Neuronal stem cell (in vitro differentiated cells): ENCODE measurements at regions not wholly inside any gene's neighbourhood (a gene's known extent, or its start where the extent isn't known, plus 50 kb on each side); places are given as distances from the start of the nearest gene placed in this dataset.
A peak's percentile ranks its signal among the peaks of the same experiment; 100 is the strongest.

Experiments
- DNase-seq: peaks from one replicate; pipeline ENCODE4 v3.0.0-alpha.2; 2013; ENCODE audit warnings: low spot score
- H2AFZ ChIP-seq: one replicate; pipeline ENCODE4 v1.6.1; 2013; ENCODE audit warnings: mild to moderate bottlenecking, low read length, inconsistent platforms
- H2AK5ac ChIP-seq: 2 replicates; pipeline ENCODE4 v1.6.1; 2013; ENCODE audit warnings: low read depth, mild to moderate bottlenecking, inconsistent platforms, low read length, moderate library complexity, mixed read lengths
- H2BK120ac ChIP-seq: 2 replicates; pipeline ENCODE4 v1.6.1; 2013; ENCODE audit warnings: low read depth, mild to moderate bottlenecking, inconsistent platforms, low read length, moderate library complexity, mixed read lengths
- H2BK12ac ChIP-seq: one replicate; pipeline ENCODE4 v1.6.1; 2013; ENCODE audit warnings: low read length, inconsistent platforms
- H2BK15ac ChIP-seq: 2 replicates; pipeline ENCODE4 v1.6.1; 2013; ENCODE audit warnings: mild to moderate bottlenecking, low read length, inconsistent platforms, mixed read lengths
- H2BK5ac ChIP-seq: one replicate; pipeline ENCODE4 v1.6.1; 2013; ENCODE audit warnings: inconsistent platforms, mild to moderate bottlenecking, low read length, moderate library complexity
- H3K14ac ChIP-seq: one replicate; pipeline ENCODE4 v1.6.1; 2013; ENCODE audit warnings: low read length, inconsistent platforms
- H3K18ac ChIP-seq: 2 replicates; pipeline ENCODE4 v1.6.1; 2013; ENCODE audit warnings: low read length, inconsistent platforms
- H3K23ac ChIP-seq: 2 replicates; pipeline ENCODE4 v1.6.1; 2013; ENCODE audit warnings: low read depth, mild to moderate bottlenecking, mixed read lengths, low read length, inconsistent platforms; ENCODE audit not compliant: poor library complexity
- H3K27ac ChIP-seq: replicated peaks from 3 replicates; pipeline ENCODE4 v1.5.1; 2013; ENCODE audit warnings: low read length, inconsistent platforms
- H3K27me3 ChIP-seq, 3 experiments: 2 replicates each; pipeline ENCODE4 v1.6.1; 2013; ENCODE audit warnings: low read length in 3 of 3, mild to moderate bottlenecking in 2 of 3, inconsistent platforms in 1 of 3, low read depth in 1 of 3, mixed read lengths in 1 of 3, moderate library complexity in 1 of 3; ENCODE audit not compliant: control insufficient read depth in 3 of 3, insufficient read depth in 3 of 3
- H3K36me3 ChIP-seq, 2 donors: replicated peaks in 1 of 2; 2 replicates each; pipeline ENCODE4 v1.6.1; 2013; ENCODE audit warnings: low read length in 2 of 2; ENCODE audit not compliant: control insufficient read depth in 2 of 2, insufficient read depth in 2 of 2
- H3K4ac ChIP-seq: 2 replicates; pipeline ENCODE4 v1.6.1; 2013; ENCODE audit warnings: inconsistent platforms, mild to moderate bottlenecking, low read length, moderate library complexity
- H3K4me1 ChIP-seq, 2 donors: 1 replicate in 1 of 2; 2 replicates in 1 of 2; pipeline ENCODE4 v1.6.1; 2013; ENCODE audit warnings: low read length in 2 of 2, low read depth in 1 of 2; ENCODE audit not compliant: control insufficient read depth in 2 of 2, insufficient read depth in 1 of 2
- H3K4me2 ChIP-seq: one replicate; pipeline ENCODE4 v1.6.1; 2013; ENCODE audit warnings: mild to moderate bottlenecking, low read length, inconsistent platforms; ENCODE audit not compliant: insufficient read depth, poor library complexity, severe bottlenecking
- H3K4me3 ChIP-seq, 2 donors: 2 replicates each; pipeline ENCODE4 v1.5.1; 2013; ENCODE audit warnings: low read length in 2 of 2, mild to moderate bottlenecking in 2 of 2, inconsistent platforms in 1 of 2, moderate library complexity in 1 of 2
- H3K79me1 ChIP-seq: one replicate; pipeline ENCODE4 v1.6.1; 2013; ENCODE audit warnings: low read depth, mild to moderate bottlenecking, inconsistent platforms, low read length, moderate library complexity
- H3K9ac ChIP-seq: one replicate; pipeline ENCODE4 v1.6.1; 2013; ENCODE audit warnings: mild to moderate bottlenecking, low read depth, low read length, inconsistent platforms; ENCODE audit not compliant: poor library complexity
- H3K9me3 ChIP-seq, 2 donors: replicated peaks in 1 of 2; 2 replicates each; pipeline versions ENCODE3 to v1.6.1; 2013; ENCODE audit warnings: low read length in 2 of 2, mild to moderate bottlenecking in 2 of 2, inconsistent platforms in 1 of 2, low read depth in 1 of 2, mixed read lengths in 1 of 2, moderate library complexity in 1 of 2; ENCODE audit not compliant: control insufficient read depth in 2 of 2, insufficient read depth in 1 of 2
- H4K8ac ChIP-seq: one replicate; pipeline ENCODE4 v1.6.1; 2013; ENCODE audit warnings: low read depth, mild to moderate bottlenecking, inconsistent platforms, low read length, moderate library complexity
- H4K91ac ChIP-seq: one replicate; pipeline ENCODE4 v1.6.1; 2013; ENCODE audit warnings: low read length, low read depth, mild to moderate bottlenecking, inconsistent platforms; ENCODE audit not compliant: poor library complexity
- WGBS, 2 donors: extraction: QIAGEN DNeasy Blood & Tissue Kit; methylation state at CpG; one replicate each; pipeline ENCODE4 v1.1.7; 2013; ENCODE audit warnings: missing lambda C conversion rate in 2 of 2, mixed read lengths in 1 of 2; ENCODE audit not compliant: insufficient read length in 2 of 2, insufficient replicate concordance in 1 of 2; ENCODE audit errors: extremely low coverage in 2 of 2; 5-methylcytosine and 5-hydroxymethylcytosine counted together

- Histone ChIP-seq H2BK12ac (no peak overlapping the region), H3K27me3 (no peaks in the 10 kb centered on the region), H3K79me1 (no peaks in the 10 kb centered on the region), H2BK15ac (no peak overlapping the region), H3K4ac (no peak overlapping the region), H3K23ac (no peak overlapping the region), H2AK5ac (no peak overlapping the region), H3K4me2 (no peak overlapping the region), H3K4me3 (no peak overlapping the region), H4K91ac (no peak overlapping the region), H3K36me3 (no peaks in the 10 kb centered on the region), H3K9me3 (no peaks in the 10 kb centered on the region), H3K4me1 (no peaks in the 10 kb centered on the region), H3K27ac (no peak overlapping the region), H2BK120ac (no peak overlapping the region), H2BK5ac (no peak overlapping the region), H3K18ac (no peak overlapping the region), H3K14ac (no peak overlapping the region), H2AFZ (peak overlapping the region; percentile 62), H3K9ac (no peak overlapping the region), H4K8ac (no peak overlapping the region)
- no CpG with 5 or more reads among the region's 2 CpGs for WGBS, 2 donors
- DNase-seq: no peak
These were observed 772.9 kb upstream of the SLITRK6 start for GRCh38 chr13:86572115-86572514.

DNA sequence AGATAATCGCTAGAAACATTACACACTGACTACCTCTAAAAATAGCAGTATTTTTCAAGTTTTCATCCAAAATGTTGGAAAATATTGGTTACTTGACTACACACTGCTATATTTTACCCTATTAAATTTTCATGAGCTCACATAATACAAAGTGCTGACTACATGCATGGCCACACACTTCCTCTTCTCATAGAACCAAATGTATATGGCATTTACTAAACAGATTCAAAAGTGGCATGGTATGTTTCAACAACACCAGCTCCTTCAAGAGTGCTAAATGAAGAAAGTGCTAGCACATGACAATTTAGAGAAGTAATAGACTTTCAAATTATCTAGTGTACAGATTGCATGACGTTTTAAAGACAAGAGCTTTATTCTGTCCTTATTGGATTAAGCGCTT lies 780.4 kb upstream of the SLITRK6 start:
- H3K79me1 ChIP-seq: no peaks in the 10 kb centered on the region
- no peak overlapping the region for H4K8ac ChIP-seq
- H3K4me2 ChIP-seq: no peak overlapping the region
- H2AK5ac ChIP-seq: no peak overlapping the region
- no peak overlapping the region for H3K14ac ChIP-seq
- H2BK5ac ChIP-seq: no peak overlapping the region
- H3K9me3 ChIP-seq: no peaks in the 10 kb centered on the region
- no peak overlapping the region for H2BK120ac ChIP-seq
- no peak overlapping the region for H3K23ac ChIP-seq
- H2BK15ac ChIP-seq: no peak overlapping the region
- no peak overlapping the region for H4K91ac ChIP-seq
- no peak overlapping the region for H3K4ac ChIP-seq
- no peaks in the 10 kb centered on the region for H3K27me3 ChIP-seq
- WGBS, 2 donors: no CpG with 5 or more reads among the region's 3 CpGs
- DNase-seq: no peak
- H3K18ac ChIP-seq: no peak overlapping the region
- H3K4me1 ChIP-seq: no peaks in the 10 kb centered on the region
- no peak overlapping the region for H2BK12ac ChIP-seq
- H3K27ac ChIP-seq: no peak overlapping the region
- H3K9ac ChIP-seq: no peak overlapping the region
- peak overlapping the region; percentile 34 for H2AFZ ChIP-seq
- no peaks in the 10 kb centered on the region for H3K36me3 ChIP-seq
- no peak overlapping the region for H3K4me3 ChIP-seq

- Histone ChIP-seq H3K23ac (no peak overlapping the region), H2AFZ (no peak overlapping the region), H4K91ac (no peak overlapping the region)
These were observed 782.5 kb upstream of the SLITRK6 start for GRCh38 chr13:86581706-86582105.

GRCh38 chr13:86584301-86584700 lies 785.1 kb upstream of the SLITRK6 start:
- Histone ChIP-seq H3K9ac (no peak overlapping the region), H2BK12ac (no peak overlapping the region), H3K27me3 (no peaks in the 10 kb centered on the region), H2BK120ac (no peak overlapping the region), H3K27ac (no peak overlapping the region), H3K4me2 (no peak overlapping the region), H3K9me3 (no peaks in the 10 kb centered on the region), H3K18ac (no peak overlapping the region), H3K4ac (no peak overlapping the region), H3K4me3 (no peak overlapping the region), H3K36me3 (no peaks in the 10 kb centered on the region), H3K14ac (no peak overlapping the region), H2BK5ac (no peak overlapping the region), H3K23ac (no peak overlapping the region), H4K91ac (no peak overlapping the region), H3K4me1 (no peaks in the 10 kb centered on the region), H4K8ac (no peak overlapping the region), H2BK15ac (no peak overlapping the region), H2AK5ac (no peak overlapping the region), H2AFZ (no peak overlapping the region), H3K79me1 (no peaks in the 10 kb centered on the region)
- no CpG with 5 or more reads among the region's 7 CpGs for WGBS, 2 donors
- no peak for DNase-seq

More at GRCh38 chr13:86581706-86582105, 782.5 kb upstream of the SLITRK6 start:
- Histone ChIP-seq H3K9ac (no peak overlapping the region), H3K18ac (no peak overlapping the region), H3K4me3 (no peak overlapping the region), H3K4me1 (no peaks in the 10 kb centered on the region), H3K27ac (no peak overlapping the region), H2BK12ac (no peak overlapping the region), H3K36me3 (no peaks in the 10 kb centered on the region), H3K4ac (no peak overlapping the region), H3K27me3 (no peaks in the 10 kb centered on the region), H2BK5ac (no peak overlapping the region), H3K79me1 (no peaks in the 10 kb centered on the region), H3K14ac (no peak overlapping the region), H2BK120ac (no peak overlapping the region), H3K9me3 (no peaks in the 10 kb centered on the region), H2BK15ac (no peak overlapping the region), H3K4me2 (no peak overlapping the region), H2AK5ac (no peak overlapping the region), H4K8ac (no peak overlapping the region)
- no peak for DNase-seq
- no CpG with 5 or more reads among the region's 2 CpGs for WGBS, 2 donors
